ENCODE measurements at regions not wholly inside any gene's neighbourhood (a gene's known extent, or its start where the extent isn't known, plus 50 kb on each side); places are given as distances from the start of the nearest gene placed in this dataset.

GRCh38 chr20:46832555-46832954, 62.1 kb upstream of the EYA2 start:
- Histone ChIP-seq H3K27ac (no peak overlapping the region), H3K27me3 (no peaks in the 10 kb centered on the region), H3K4me3 (no peak overlapping the region), H3K36me3 (no peaks in the 10 kb centered on the region), H3K4me1 (no peaks in the 10 kb centered on the region), H3K9me3 (no peaks in the 10 kb centered on the region)
- TF ChIP-seq CTCF (IDR thresholded peaks at IDR 0.05), result no peak
- DNase-seq, result no peak

- Histone ChIP-seq H3K4me1 (no peaks in the 10 kb centered on the region), H3K27ac (no peak overlapping the region), H3K9me3 (no peaks in the 10 kb centered on the region), H3K36me3 (no peaks in the 10 kb centered on the region), H3K4me3 (no peak overlapping the region), H3K27me3 (no peaks in the 10 kb centered on the region)
- TF ChIP-seq POLR2A (IDR thresholded peaks at IDR 0.05), result no peak
- no peak for TF ChIP-seq CTCF (IDR thresholded peaks at IDR 0.05)
- DNase-seq, result no peak
Observed at GRCh38 chr20:46833360-46833759, 61.3 kb upstream of the EYA2 start.

GRCh38 chr20:46835418-46835817, 59.2 kb upstream of the EYA2 start:
- no peak overlapping the region for H3K4me3 ChIP-seq
- no peaks in the 10 kb centered on the region for H3K9me3 ChIP-seq
- H3K36me3 ChIP-seq, result no peaks in the 10 kb centered on the region
- no peak for DNase-seq
- no peak overlapping the region for H3K27ac ChIP-seq
- H3K27me3 ChIP-seq, result no peaks in the 10 kb centered on the region
- H3K4me1 ChIP-seq, result no peaks in the 10 kb centered on the region
- TF ChIP-seq POLR2A (IDR thresholded peaks at IDR 0.05) (no peak), CTCF (IDR thresholded peaks at IDR 0.05) (no peak)

- H3K36me3 ChIP-seq, result no peaks in the 10 kb centered on the region
- no peak overlapping the region for H3K4me3 ChIP-seq
- H3K27ac ChIP-seq, result no peak overlapping the region
- no peak for DNase-seq
- H3K9me3 ChIP-seq, result no peaks in the 10 kb centered on the region
- TF ChIP-seq POLR2A (IDR thresholded peaks at IDR 0.05) (no peak), CTCF (IDR thresholded peaks at IDR 0.05) (no peak)
- no peaks in the 10 kb centered on the region for H3K4me1 ChIP-seq
- no peaks in the 10 kb centered on the region for H3K27me3 ChIP-seq
Observed at GRCh38 chr20:46837083-46837482, 57.6 kb upstream of the EYA2 start.

- no peak overlapping the region for H3K4me3 ChIP-seq
- H3K4me1 ChIP-seq, result no peaks in the 10 kb centered on the region
- no peak for DNase-seq
- TF ChIP-seq POLR2A (IDR thresholded peaks at IDR 0.05) (no peak), CTCF (IDR thresholded peaks at IDR 0.05) (no peak)
- no peaks in the 10 kb centered on the region for H3K9me3 ChIP-seq
- no peak overlapping the region for H3K27ac ChIP-seq
- H3K27me3 ChIP-seq, result no peaks in the 10 kb centered on the region
- no peaks in the 10 kb centered on the region for H3K36me3 ChIP-seq
Observed at GRCh38 chr20:46838011-46838410, 56.6 kb upstream of the EYA2 start.

- Histone ChIP-seq H3K4me1 (no peaks in the 10 kb centered on the region), H3K9me3 (no peaks in the 10 kb centered on the region), H3K27me3 (no peaks in the 10 kb centered on the region), H3K36me3 (no peaks in the 10 kb centered on the region), H3K4me3 (no peak overlapping the region), H3K27ac (no peak overlapping the region)
- TF ChIP-seq CTCF (IDR thresholded peaks at IDR 0.05), result no peak
- no peak for TF ChIP-seq POLR2A (IDR thresholded peaks at IDR 0.05)
- no peak for DNase-seq
Observed at GRCh38 chr20:46840054-46840729, 54.5 kb upstream of the EYA2 start.
